ENCODE measurements at regions not wholly inside any gene's neighbourhood (a gene's known extent, or its start where the extent isn't known, plus 50 kb on each side); places are given as distances from the start of the nearest gene placed in this dataset.

DNA sequence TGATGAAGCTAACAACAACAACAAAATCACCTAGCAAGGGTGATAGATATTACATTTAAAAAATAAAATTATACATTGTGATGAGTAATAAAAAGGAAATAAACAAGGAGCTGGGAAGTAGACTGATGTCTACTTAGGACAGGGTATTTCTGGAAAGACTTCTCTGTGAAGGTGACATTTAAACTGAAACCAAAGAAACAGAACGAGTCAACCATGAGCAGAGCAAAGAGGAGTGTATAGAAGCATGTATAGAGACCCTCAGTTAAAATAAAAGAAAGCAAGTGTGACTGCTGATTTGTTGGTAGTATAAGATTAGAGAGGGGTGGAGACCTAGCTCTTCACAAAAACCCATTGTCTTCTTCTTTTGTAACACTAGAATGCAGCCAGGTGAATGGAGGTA, 53.0 kb upstream of the TDRD3 start:
- FAIRE-seq = no peak
- Histone ChIP-seq H3K36me3 (replicated peaks in 1 of 2; ENCODE audit: control insufficient read depth in 1 of 2, insufficient read depth in 2 of 2, low read length in 2 of 2) (no peaks in the 10 kb centered on the region), H3K9ac (ENCODE audit: insufficient read depth, low read depth, low read length) (no peak overlapping the region), H3K9me3 (ENCODE audit: low read length) (no peaks in the 10 kb centered on the region), H3K27me3 (ENCODE audit: control insufficient read depth in 1 of 2, insufficient read depth in 2 of 2, low read length in 2 of 2) (peaks cover 0 to 6% of the 10 kb centered on the region in 2 experiments; a peak in 3 of 5 replicates), H3K79me2 (ENCODE audit: insufficient read depth, low read length) (no peaks in the 10 kb centered on the region), H2AFZ (ENCODE audit: low read length) (no peak overlapping the region), H3K4me1 (ENCODE audit: insufficient read depth, low read length) (no peaks in the 10 kb centered on the region), H3K4me3 (replicated peaks in 1 of 3; ENCODE audit: insufficient read depth in 1 of 3, low read depth in 2 of 3, low read length in 3 of 3) (no peak overlapping the region), H3K4me2 (ENCODE audit: low read depth, low read length) (no peak overlapping the region), H3K27ac (ENCODE audit: extremely low read length, insufficient read depth, low read length) (no peak overlapping the region), H4K20me1 (ENCODE audit: insufficient read depth, low read length) (no peaks in the 10 kb centered on the region)
- intact Hi-C loops (cut with micrococcal nuclease; ENCODE audit: unreplicated experiment) (no loop called here), in situ Hi-C loops (cut with HindIII; ENCODE audit: extremely low pct_ligation_motif_present, low pct_unique_long_range_greater_than_20kb) (no loop called here)
- no TSS peak for BruUV-seq (replicated peaks)
- no peak for DNase-seq (ENCODE audit: low spot score)
- CTCF ChIA-PET (ENCODE audit: low intra/inter-chr PET ratio, low total read pairs) = no interaction called here
- 0% methylated on average over 1 of the region's 1 CpG for WGBS (ENCODE audit: low lambda C conversion rate)
- no peak for ATAC-seq
- POLR2A ChIA-PET = no interaction called here
- TF ChIP-seq, protein P1, sequence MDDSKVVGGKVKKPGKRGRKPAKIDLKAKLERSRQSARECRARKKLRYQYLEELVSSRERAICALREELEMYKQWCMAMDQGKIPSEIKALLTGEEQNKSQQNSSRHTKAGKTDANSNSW (CRISPR knock-in tag; IDR thresholded peaks at IDR 0.05; ENCODE audit: borderline replicate concordance) = no peak
- TF ChIP-seq ZNF562 (CRISPR knock-in tag; IDR thresholded peaks at IDR 0.05; ENCODE audit: borderline replicate concordance) = no peak
- no peak for TF ChIP-seq FOXJ3 (CRISPR knock-in tag; IDR thresholded peaks at IDR 0.05; ENCODE audit: borderline replicate concordance)
- TF ChIP-seq, protein P2, sequence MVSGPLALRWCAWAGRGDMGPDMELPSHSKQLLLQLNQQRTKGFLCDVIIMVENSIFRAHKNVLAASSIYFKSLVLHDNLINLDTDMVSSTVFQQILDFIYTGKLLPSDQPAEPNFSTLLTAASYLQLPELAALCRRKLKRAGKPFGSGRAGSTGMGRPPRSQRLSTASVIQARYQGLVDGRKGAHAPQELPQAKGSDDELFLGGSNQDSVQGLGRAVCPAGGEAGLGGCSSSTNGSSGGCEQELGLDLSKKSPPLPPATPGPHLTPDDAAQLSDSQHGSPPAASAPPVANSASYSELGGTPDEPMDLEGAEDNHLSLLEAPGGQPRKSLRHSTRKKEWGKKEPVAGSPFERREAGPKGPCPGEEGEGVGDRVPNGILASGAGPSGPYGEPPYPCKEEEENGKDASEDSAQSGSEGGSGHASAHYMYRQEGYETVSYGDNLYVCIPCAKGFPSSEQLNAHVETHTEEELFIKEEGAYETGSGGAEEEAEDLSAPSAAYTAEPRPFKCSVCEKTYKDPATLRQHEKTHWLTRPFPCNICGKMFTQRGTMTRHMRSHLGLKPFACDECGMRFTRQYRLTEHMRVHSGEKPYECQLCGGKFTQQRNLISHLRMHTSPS (CRISPR knock-in tag; IDR thresholded peaks at IDR 0.05; ENCODE audit: low read depth) = no peak
- TF ChIP-seq KDM5B (CRISPR knock-in tag; IDR thresholded peaks at IDR 0.05; ENCODE audit: borderline replicate concordance) = no peak
- TF ChIP-seq FOXA1 (IDR thresholded peaks at IDR 0.05) = no peak
- no peak for TF ChIP-seq FOXA1 (CRISPR knock-in tag; IDR thresholded peaks at IDR 0.05)
- TF ChIP-seq ZNF121 (CRISPR knock-in tag; IDR thresholded peaks at IDR 0.05) = no peak
- TF ChIP-seq ZNF619 (CRISPR knock-in tag; IDR thresholded peaks at IDR 0.05) = no peak
- no peak for TF ChIP-seq NFIB (CRISPR knock-in tag; IDR thresholded peaks at IDR 0.05; ENCODE audit: borderline replicate concordance)
- no peak for TF ChIP-seq ZNF788 (CRISPR knock-in tag; IDR thresholded peaks at IDR 0.05; ENCODE audit: borderline replicate concordance)
- no peak for TF ChIP-seq KLF6 (CRISPR knock-in tag; IDR thresholded peaks at IDR 0.05)
- TF ChIP-seq, protein P3, sequence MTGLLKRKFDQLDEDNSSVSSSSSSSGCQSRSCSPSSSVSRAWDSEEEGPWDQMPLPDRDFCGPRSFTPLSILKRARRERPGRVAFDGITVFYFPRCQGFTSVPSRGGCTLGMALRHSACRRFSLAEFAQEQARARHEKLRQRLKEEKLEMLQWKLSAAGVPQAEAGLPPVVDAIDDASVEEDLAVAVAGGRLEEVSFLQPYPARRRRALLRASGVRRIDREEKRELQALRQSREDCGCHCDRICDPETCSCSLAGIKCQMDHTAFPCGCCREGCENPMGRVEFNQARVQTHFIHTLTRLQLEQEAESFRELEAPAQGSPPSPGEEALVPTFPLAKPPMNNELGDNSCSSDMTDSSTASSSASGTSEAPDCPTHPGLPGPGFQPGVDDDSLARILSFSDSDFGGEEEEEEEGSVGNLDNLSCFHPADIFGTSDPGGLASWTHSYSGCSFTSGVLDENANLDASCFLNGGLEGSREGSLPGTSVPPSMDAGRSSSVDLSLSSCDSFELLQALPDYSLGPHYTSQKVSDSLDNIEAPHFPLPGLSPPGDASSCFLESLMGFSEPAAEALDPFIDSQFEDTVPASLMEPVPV (CRISPR knock-in tag; IDR thresholded peaks at IDR 0.05) = no peak
- TF ChIP-seq ZIK1 (CRISPR knock-in tag; IDR thresholded peaks at IDR 0.05; ENCODE audit: borderline replicate concordance, low read depth) = no peak
- TF ChIP-seq ZNF446 (CRISPR knock-in tag; IDR thresholded peaks at IDR 0.05) = no peak
- no peak for TF ChIP-seq CCDC6 (CRISPR knock-in tag; IDR thresholded peaks at IDR 0.05)
- TF ChIP-seq XBP1 (CRISPR knock-in tag; IDR thresholded peaks at IDR 0.05) = no peak
- TF ChIP-seq, protein P4, sequence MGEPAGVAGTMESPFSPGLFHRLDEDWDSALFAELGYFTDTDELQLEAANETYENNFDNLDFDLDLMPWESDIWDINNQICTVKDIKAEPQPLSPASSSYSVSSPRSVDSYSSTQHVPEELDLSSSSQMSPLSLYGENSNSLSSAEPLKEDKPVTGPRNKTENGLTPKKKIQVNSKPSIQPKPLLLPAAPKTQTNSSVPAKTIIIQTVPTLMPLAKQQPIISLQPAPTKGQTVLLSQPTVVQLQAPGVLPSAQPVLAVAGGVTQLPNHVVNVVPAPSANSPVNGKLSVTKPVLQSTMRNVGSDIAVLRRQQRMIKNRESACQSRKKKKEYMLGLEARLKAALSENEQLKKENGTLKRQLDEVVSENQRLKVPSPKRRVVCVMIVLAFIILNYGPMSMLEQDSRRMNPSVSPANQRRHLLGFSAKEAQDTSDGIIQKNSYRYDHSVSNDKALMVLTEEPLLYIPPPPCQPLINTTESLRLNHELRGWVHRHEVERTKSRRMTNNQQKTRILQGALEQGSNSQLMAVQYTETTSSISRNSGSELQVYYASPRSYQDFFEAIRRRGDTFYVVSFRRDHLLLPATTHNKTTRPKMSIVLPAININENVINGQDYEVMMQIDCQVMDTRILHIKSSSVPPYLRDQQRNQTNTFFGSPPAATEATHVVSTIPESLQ (CRISPR knock-in tag; conservative IDR thresholded peaks at IDR 0.05) = no peak
